ENCODE measurements at regions not wholly inside any gene's neighbourhood (a gene's known extent, or its start where the extent isn't known, plus 50 kb on each side); places are given as distances from the start of the nearest gene placed in this dataset.

GRCh38 chr9:81293651-81294050 is 395.7 kb downstream of the TLE1 start:
- TF ChIP-seq CTCF (IDR thresholded peaks at IDR 0.05; ENCODE audit: low read length) (no peak), EZH2phosphoT487 (IDR thresholded peaks at IDR 0.05; ENCODE audit: low read length) (no peak)
